ENCODE measurements at regions not wholly inside any gene's neighbourhood (a gene's known extent, or its start where the extent isn't known, plus 50 kb on each side); places are given as distances from the start of the nearest gene placed in this dataset.

DNA sequence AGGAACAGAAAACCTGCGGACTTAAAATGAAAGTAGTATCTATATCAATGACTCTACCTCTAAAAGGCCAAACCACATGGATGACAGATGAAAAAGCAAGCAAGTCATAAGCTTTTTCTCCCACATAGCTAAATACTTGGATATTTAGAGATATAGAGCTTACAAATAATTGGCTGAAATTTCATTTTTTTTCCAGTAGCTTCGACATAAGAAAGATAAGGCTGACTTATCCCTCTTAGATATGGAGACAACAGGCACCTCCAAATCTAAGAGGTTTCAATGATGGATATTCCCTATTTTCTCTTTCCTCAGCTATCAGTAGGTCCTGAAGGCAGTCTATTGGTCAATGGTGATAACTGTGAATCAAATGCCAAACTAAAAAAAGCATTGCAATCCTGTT lies 460.3 kb downstream of the MEIS1 start (continued):
- TF ChIP-seq, protein P1, sequence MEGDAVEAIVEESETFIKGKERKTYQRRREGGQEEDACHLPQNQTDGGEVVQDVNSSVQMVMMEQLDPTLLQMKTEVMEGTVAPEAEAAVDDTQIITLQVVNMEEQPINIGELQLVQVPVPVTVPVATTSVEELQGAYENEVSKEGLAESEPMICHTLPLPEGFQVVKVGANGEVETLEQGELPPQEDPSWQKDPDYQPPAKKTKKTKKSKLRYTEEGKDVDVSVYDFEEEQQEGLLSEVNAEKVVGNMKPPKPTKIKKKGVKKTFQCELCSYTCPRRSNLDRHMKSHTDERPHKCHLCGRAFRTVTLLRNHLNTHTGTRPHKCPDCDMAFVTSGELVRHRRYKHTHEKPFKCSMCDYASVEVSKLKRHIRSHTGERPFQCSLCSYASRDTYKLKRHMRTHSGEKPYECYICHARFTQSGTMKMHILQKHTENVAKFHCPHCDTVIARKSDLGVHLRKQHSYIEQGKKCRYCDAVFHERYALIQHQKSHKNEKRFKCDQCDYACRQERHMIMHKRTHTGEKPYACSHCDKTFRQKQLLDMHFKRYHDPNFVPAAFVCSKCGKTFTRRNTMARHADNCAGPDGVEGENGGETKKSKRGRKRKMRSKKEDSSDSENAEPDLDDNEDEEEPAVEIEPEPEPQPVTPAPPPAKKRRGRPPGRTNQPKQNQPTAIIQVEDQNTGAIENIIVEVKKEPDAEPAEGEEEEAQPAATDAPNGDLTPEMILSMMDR (conservative IDR thresholded peaks at IDR 0.05; ENCODE audit: low read depth, low read length), result no peak
- TF ChIP-seq RCOR1 (IDR thresholded peaks at IDR 0.05; ENCODE audit: insufficient replicate concordance, low read length), result no peak

- no TSS peak for BruUV-seq (replicated peaks)
- no peak for TF ChIP-seq MXI1 (IDR thresholded peaks at IDR 0.05; ENCODE audit: borderline replicate concordance, low read depth, low read length)
- TF ChIP-seq, protein P2, sequence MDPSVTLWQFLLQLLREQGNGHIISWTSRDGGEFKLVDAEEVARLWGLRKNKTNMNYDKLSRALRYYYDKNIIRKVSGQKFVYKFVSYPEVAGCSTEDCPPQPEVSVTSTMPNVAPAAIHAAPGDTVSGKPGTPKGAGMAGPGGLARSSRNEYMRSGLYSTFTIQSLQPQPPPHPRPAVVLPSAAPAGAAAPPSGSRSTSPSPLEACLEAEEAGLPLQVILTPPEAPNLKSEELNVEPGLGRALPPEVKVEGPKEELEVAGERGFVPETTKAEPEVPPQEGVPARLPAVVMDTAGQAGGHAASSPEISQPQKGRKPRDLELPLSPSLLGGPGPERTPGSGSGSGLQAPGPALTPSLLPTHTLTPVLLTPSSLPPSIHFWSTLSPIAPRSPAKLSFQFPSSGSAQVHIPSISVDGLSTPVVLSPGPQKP (IDR thresholded peaks at IDR 0.05; ENCODE audit: borderline replicate concordance, low read depth, low read length), result no peak
- no peak for TF ChIP-seq USF2 (IDR thresholded peaks at IDR 0.05; ENCODE audit: low read depth, low read length)
- no peak for TF ChIP-seq MAZ (IDR thresholded peaks at IDR 0.05; ENCODE audit: borderline replicate concordance, low read depth, low read length)
- no peak for TF ChIP-seq CHD1 (IDR thresholded peaks at IDR 0.05; ENCODE audit: low read depth, low read length)
- TF ChIP-seq SMC3 (IDR thresholded peaks at IDR 0.05; ENCODE audit: low read depth, low read length), result no peak
- TF ChIP-seq, protein P1 (conservative IDR thresholded peaks at IDR 0.05; ENCODE audit: low read depth, low read length), result no peak
- no peak for TF ChIP-seq NFE2L2 (IDR thresholded peaks at IDR 0.05; ENCODE audit: low read depth, low read length)
- TF ChIP-seq RFX5 (IDR thresholded peaks at IDR 0.05; ENCODE audit: low read depth, low read length), result no peak
Observed at GRCh38 chr2:66896131-66896530, 461.2 kb downstream of the MEIS1 start.

More at GRCh38 chr2:66896131-66896530, 461.2 kb downstream of the MEIS1 start:
- no peak overlapping the region for H3K56ac ChIP-seq (ENCODE audit: extremely low read depth, insufficient read depth, low read length)
- no peak overlapping the region for H3K4me2 ChIP-seq (ENCODE audit: low read depth, low read length)
- H3K36me3 ChIP-seq (ENCODE audit: control insufficient read depth, insufficient read depth, low read length), result no peaks in the 10 kb centered on the region
- no peaks in the 10 kb centered on the region for H3K9me3 ChIP-seq (ENCODE audit: control insufficient read depth, insufficient read depth, low read length)
- H3K9me1 ChIP-seq (ENCODE audit: insufficient read depth, low read length), result peaks cover 10% of the 10 kb centered on the region
- intact Hi-C loops (cut with micrococcal nuclease), result loop anchor here (5.0 to 10.0 kb wide), 2 partner anchors 509 to 876 kb away; no protein-coding TSS in a partner anchor
- no peak overlapping the region for H3K27ac ChIP-seq (ENCODE audit: insufficient read depth, low read length)
- peak overlapping the region; percentile 98; the same call in 2 of the 3 replicates for H2BK15ac ChIP-seq (ENCODE audit: low read depth, low read length)
- H3K4me3 ChIP-seq (ENCODE audit: insufficient read depth, low read depth, low read length), result no peak overlapping the region
- CTCF ChIA-PET, result no interaction called here
- peak overlapping the region; percentile 100 for H2BK120ac ChIP-seq (ENCODE audit: low read depth, low read length)
- peaks cover 19% of the 10 kb centered on the region for H3K4me1 ChIP-seq (ENCODE audit: control insufficient read depth, insufficient read depth, low read length)
- H3K23ac ChIP-seq (ENCODE audit: low read depth, low read length), result peak overlapping the region; percentile 67; the same call in 1 of the 2 replicates
- peak overlapping the region in 1 of 2 experiments; percentile 79; a peak in 3 of 4 replicates for H4K8ac ChIP-seq (ENCODE audit: low read depth in 2 of 2, low read length in 2 of 2)
- H4K20me1 ChIP-seq (ENCODE audit: insufficient read depth, low read length), result no peaks in the 10 kb centered on the region
- H3K27me3 ChIP-seq (ENCODE audit: control insufficient read depth, insufficient read depth, low read length), result no peaks in the 10 kb centered on the region
- H3K18ac ChIP-seq (ENCODE audit: low read depth, low read length), result peak overlapping the region; percentile 33; the same call in 1 of the 2 replicates
- DNase-seq (no peak), ATAC-seq (ENCODE audit: low read depth) (no peak)
- H2AK5ac ChIP-seq (ENCODE audit: low read depth, low read length), result peak overlapping the region; percentile 33
- H3K14ac ChIP-seq (replicated peaks; ENCODE audit: low read depth, low read length), result peak overlapping the region; percentile 100
- H4K91ac ChIP-seq (ENCODE audit: insufficient read depth, low read depth, low read length), result peak overlapping the region; percentile 36; the same call in 1 of the 2 replicates
- dilution Hi-C loops (cut with HindIII; ENCODE audit: low sequenced_read_pairs, unreplicated experiment), result no loop called here
- peaks cover 0 to 13% of the 10 kb centered on the region in 2 experiments; a peak in 2 of 4 replicates for H3K79me1 ChIP-seq (ENCODE audit: low read depth in 1 of 2, low read length in 2 of 2)
- peak overlapping the region; percentile 100 for H2BK5ac ChIP-seq (ENCODE audit: low read depth, low read length, poor library complexity, severe bottlenecking)
- POLR2A ChIA-PET (ENCODE audit: unreplicated experiment), result no interaction called here
- in situ Hi-C loops (cut with MboI; ENCODE audit: low sequenced_read_pairs), result no loop called here
- H2AFZ ChIP-seq (replicated peaks; ENCODE audit: low read length, poor library complexity), result no peak overlapping the region
- H3K4ac ChIP-seq (ENCODE audit: low read depth, low read length), result peak overlapping the region; percentile 100
- H3K9ac ChIP-seq (ENCODE audit: low read depth, low read length), result no peak overlapping the region
- peak overlapping the region; percentile 100 for H2BK20ac ChIP-seq (ENCODE audit: low read depth, low read length)
- H2AK9ac ChIP-seq (replicated peaks; ENCODE audit: low read depth, low read length, poor library complexity), result no peak overlapping the region
- H4K5ac ChIP-seq (ENCODE audit: low read depth, low read length), result peak overlapping the region; percentile 22; the same call in 1 of the 2 replicates

All from IMR-90 (cell line).